Muscle layer of colon (tissue), 2 donors: ENCODE measurements at regions not wholly inside any gene's neighbourhood (a gene's known extent, or its start where the extent isn't known, plus 50 kb on each side); places are given as distances from the start of the nearest gene placed in this dataset.

Source experiments
- H3K27ac ChIP-seq: one replicate; pipeline ENCODE4 v1.7.0; 2013; ENCODE audit warnings: low read depth, mild to moderate bottlenecking, low read length, moderate library complexity
- H3K27me3 ChIP-seq, 2 donors: one replicate each; pipeline ENCODE4 v1.7.0; 2013; ENCODE audit warnings: low read length in 2 of 2, mild to moderate bottlenecking in 2 of 2; ENCODE audit not compliant: insufficient read depth in 2 of 2, control insufficient read depth in 1 of 2
- H3K36me3 ChIP-seq: one replicate; pipeline ENCODE4 v1.7.0; 2013; ENCODE audit warnings: mild to moderate bottlenecking, low read length; ENCODE audit not compliant: insufficient read depth
- H3K4me1 ChIP-seq: one replicate; pipeline ENCODE4 v1.7.0; 2013; ENCODE audit warnings: mild to moderate bottlenecking, low read length; ENCODE audit not compliant: insufficient read depth
- H3K4me3 ChIP-seq, 2 donors: one replicate each; pipeline ENCODE4 v1.7.0; 2013; ENCODE audit warnings: low read length in 2 of 2, low read depth in 1 of 2, mild to moderate bottlenecking in 1 of 2, moderate library complexity in 1 of 2
- H3K9ac ChIP-seq: one replicate; pipeline ENCODE4 v1.7.0; 2013; ENCODE audit warnings: low read length
- H3K9me3 ChIP-seq: one replicate; pipeline ENCODE4 v1.7.0; 2013; ENCODE audit warnings: mild to moderate bottlenecking, low read length
- donor health status: abdominal sarcoma.
- donor health status: Adenocarcinoma of cecum.

DNA sequence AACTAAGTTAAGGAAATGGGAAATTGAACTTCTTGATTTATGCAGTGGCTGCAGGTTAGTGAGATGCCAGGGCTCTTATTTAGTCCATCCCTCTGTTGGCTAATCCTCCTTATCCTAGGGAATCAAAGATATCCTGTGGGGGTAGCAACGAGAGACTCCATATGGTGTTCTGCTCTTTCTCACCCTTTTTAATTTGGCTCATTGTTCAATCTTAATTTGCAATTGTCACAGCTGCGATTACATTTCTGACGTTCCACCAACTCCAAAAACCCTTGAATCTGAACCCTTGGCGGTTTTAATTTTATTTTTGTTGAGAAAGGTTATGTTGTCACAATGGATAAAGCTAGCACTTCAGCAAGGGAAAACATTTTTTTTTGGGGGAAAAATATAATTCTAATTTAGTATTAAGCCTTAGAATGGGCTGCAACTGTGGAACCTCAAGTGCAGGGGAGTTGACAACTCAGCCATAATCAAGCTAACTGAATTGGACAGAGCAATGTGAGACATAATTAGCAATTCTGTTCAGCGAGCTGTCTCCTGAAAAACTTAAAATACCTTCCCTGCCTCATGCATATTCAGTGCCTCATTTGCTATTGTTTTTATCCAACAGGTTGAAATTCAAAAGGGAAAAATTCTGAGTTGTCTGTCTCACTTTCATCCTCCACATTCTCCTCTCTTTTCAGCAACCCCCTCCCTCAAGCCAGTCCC lies 91.3 kb downstream of the MAT2B start:
- no peaks in the 10 kb centered on the region for H3K27me3 ChIP-seq
- no peak overlapping the region for H3K9ac ChIP-seq
- H3K4me3 ChIP-seq = no peak overlapping the region
- no peak overlapping the region for H3K27ac ChIP-seq
- H3K9me3 ChIP-seq = no peaks in the 10 kb centered on the region
- H3K4me1 ChIP-seq = no peaks in the 10 kb centered on the region
- no peaks in the 10 kb centered on the region for H3K36me3 ChIP-seq

DNA sequence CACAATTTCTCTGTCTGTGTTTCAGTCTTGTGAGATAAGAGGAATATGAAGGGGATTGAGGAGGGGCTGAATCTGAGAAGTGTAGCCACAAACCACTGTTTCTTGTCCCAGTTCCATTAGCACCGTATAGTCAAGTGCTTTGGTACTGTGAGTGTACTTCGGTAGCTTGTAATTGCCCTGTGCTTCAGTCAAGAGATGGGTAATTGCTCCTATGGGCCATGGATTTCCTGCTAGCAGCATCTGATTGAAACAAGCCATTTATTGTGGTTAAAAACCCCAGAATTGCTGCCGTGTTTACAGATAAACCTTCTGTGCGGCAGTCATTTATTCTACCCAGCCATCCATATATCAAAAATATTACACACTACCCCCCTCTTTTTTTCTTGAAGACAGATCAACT lies 98.6 kb downstream of the MAT2B start:
- H3K27ac ChIP-seq = no peak overlapping the region
- no peak overlapping the region for H3K9ac ChIP-seq
- H3K4me3 ChIP-seq = no peak overlapping the region
- H3K9me3 ChIP-seq = no peaks in the 10 kb centered on the region
- H3K36me3 ChIP-seq = no peaks in the 10 kb centered on the region
- H3K27me3 ChIP-seq = no peaks in the 10 kb centered on the region
- H3K4me1 ChIP-seq = no peaks in the 10 kb centered on the region

DNA sequence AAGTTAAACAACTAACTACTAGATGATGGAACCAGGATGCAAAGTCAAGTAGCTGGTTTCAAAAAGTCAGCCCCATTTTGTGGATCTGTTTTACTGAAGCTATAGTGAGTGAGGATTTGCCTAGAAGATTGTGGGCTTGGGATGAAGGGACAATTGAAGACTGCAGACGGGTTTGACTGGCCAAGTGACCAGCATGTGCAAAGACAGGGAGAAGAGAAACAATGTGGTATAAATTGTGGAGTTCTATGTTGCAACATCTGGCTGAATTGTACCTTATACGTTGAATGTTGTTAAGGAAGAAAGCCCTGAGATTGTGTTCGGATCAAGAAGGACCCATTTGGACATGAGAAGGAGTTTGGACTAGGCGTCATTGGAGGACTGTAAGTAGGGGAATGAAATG lies 101.8 kb downstream of the MAT2B start:
- H3K27me3 ChIP-seq = no peaks in the 10 kb centered on the region
- no peaks in the 10 kb centered on the region for H3K36me3 ChIP-seq

DNA sequence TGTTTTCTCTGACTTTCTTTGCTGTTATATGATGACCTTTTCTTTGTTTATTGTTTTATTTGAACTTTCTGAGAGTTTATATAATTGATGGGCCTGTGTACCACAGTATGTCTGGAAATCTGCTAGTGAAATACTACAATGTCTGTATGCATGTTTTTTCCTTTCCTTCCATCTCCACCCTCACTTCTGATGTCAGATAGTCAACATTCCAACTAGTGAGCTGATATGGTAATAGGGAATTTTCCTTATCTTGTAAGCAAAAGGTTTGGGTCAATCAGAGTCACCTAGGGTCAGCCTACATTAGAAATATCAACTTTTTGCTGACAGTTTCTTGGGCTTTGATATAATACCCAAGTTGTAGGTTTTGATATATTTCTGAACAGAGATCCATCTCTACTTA lies 103.2 kb downstream of the MAT2B start:
- Histone ChIP-seq H3K36me3 (no peaks in the 10 kb centered on the region), H3K9ac (no peak overlapping the region), H3K27ac (no peak overlapping the region), H3K4me3 (no peak overlapping the region), H3K9me3 (no peaks in the 10 kb centered on the region), H3K4me1 (no peaks in the 10 kb centered on the region), H3K27me3 (no peaks in the 10 kb centered on the region)

More for the DNA sequence above, 101.8 kb downstream of the MAT2B start:
- Histone ChIP-seq H3K9me3 (no peaks in the 10 kb centered on the region), H3K4me3 (no peak overlapping the region), H3K4me1 (no peaks in the 10 kb centered on the region), H3K9ac (no peak overlapping the region), H3K27ac (no peak overlapping the region)

DNA sequence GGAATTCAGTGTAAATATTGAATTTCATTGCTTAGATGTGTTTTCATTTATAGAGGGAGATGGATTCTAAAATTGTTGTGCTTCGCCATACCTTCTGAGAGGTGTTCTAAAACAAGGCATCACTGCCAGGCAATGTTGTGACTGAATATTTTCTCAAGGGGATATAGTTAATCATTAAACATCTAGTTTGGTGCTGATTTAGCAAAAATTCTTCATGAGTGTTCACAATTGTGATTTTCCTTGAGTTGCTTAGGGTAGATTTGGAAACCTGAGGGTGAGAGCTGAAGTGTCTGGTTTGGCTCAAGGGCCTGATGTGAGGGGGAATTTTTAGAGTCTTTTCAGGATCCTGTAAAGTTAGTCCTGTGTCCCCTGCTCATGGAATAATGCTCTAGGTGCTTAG lies 104.5 kb downstream of the MAT2B start:
- H3K27me3 ChIP-seq = no peaks in the 10 kb centered on the region
- no peaks in the 10 kb centered on the region for H3K9me3 ChIP-seq
- no peak overlapping the region for H3K4me3 ChIP-seq
- no peak overlapping the region for H3K9ac ChIP-seq
- H3K36me3 ChIP-seq = no peaks in the 10 kb centered on the region
- H3K27ac ChIP-seq = no peak overlapping the region
- H3K4me1 ChIP-seq = no peaks in the 10 kb centered on the region

DNA sequence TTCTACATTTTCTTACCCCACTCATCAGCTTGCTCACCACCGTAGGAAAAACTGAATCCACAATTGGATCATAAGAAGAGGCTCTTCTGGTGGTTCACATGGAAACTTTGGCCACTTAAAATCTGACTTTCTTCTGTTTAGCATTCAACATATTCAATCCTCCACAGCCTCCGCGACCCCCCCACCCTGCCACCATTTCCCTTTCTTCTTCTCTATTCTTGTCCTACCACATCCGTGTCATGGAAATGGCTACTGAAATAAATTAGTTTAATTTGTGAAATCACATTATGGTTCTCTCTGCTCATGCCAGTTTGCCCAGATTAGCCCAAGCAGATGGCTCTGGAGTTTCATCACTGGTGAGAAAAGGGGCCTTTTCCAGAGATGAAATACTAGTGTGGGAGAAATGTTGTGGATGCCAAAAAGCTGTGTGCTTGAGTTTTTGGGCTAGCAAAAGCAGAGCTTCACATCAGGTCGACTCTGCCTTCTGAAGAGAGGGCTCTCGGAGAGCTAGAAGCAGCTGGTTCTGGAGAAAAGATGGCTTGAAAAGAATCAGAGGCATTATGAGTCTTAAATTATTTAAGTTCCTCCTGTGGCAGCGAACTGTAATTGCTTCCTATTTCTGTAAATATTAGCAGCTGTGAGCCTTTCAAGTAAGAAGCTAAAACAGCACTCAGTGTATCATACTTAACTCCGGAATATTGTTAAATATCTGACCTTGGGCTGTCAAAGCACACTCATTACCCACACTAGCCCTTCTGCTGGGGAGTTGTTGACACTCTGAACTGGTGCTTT lies 107.1 kb downstream of the MAT2B start:
- Histone ChIP-seq H3K9ac (no peak overlapping the region), H3K36me3 (no peaks in the 10 kb centered on the region), H3K4me3 (no peak overlapping the region), H3K27me3 (no peaks in the 10 kb centered on the region), H3K9me3 (no peaks in the 10 kb centered on the region), H3K27ac (no peak overlapping the region), H3K4me1 (no peaks in the 10 kb centered on the region)

DNA sequence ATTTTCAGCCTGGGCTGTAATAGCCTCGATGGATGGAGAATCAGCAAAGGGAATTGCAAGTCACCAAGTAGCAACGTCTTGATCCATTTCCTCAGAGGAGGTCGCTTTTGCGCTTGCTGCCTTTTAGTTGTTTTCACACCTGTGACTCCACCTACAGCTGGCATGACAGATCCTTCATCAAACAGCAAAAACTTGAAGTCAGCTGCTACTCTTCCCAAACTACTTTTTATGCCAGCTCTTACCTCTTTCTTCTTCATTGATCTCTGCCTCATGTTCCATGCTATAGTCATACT lies 107.7 kb downstream of the MAT2B start:
- Histone ChIP-seq H3K9ac (no peak overlapping the region), H3K4me3 (no peak overlapping the region), H3K27me3 (no peaks in the 10 kb centered on the region), H3K9me3 (no peaks in the 10 kb centered on the region), H3K36me3 (no peaks in the 10 kb centered on the region), H3K27ac (no peak overlapping the region), H3K4me1 (no peaks in the 10 kb centered on the region)

DNA sequence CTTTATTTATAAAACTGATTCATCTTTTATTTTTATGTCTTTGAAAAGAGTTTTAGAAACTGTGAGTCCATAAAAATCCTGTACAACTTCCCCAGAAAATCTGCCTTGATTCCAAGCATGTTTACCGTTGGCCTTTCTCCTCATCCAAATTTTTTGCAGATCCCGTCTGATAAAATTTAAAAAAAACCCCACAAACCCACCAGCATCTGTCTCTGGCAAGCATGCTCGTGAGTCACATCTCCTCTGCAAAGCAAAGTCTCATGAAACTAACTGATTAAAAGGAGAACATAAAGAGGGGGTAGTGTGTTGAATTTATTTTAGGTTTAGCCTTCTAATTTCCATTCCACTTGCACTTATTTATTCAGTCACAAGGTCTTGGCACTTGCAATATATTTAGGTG lies 109.4 kb downstream of the MAT2B start:
- Histone ChIP-seq H3K27me3 (no peaks in the 10 kb centered on the region), H3K27ac (no peak overlapping the region), H3K9ac (no peak overlapping the region), H3K36me3 (no peaks in the 10 kb centered on the region), H3K9me3 (no peaks in the 10 kb centered on the region), H3K4me1 (no peaks in the 10 kb centered on the region), H3K4me3 (no peak overlapping the region)

DNA sequence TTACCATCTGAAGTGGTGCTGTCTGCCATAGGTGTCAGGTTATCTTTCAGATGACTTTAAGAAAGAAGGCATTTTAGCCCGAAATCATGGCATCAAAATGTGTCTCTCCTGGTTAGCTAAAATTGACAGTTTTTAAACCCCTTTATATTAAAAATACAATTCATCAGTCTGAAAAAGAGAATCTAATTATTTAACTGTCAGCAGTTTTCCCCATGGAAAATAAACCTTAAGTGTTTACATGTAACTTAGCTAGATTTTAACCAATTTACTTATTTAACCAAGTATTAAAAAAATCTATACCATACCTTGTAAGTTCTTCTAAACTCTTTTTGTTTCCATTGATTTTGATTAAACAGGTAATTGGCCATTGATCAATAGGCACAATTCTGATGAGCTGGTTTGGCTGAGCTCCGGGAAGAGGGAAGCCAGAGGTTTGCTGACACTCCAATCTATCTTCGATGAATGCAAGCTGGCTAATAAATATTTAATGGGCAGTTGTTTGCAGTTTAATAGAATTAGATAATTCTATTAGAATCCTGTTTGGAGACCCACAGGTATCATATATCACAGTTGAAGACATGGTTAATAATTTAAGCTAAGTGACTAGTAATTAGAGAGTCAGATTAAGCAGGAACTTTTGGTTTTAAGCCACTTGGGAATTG lies 114.0 kb downstream of the MAT2B start:
- H3K9me3 ChIP-seq = no peaks in the 10 kb centered on the region
- H3K36me3 ChIP-seq = no peaks in the 10 kb centered on the region
- H3K27ac ChIP-seq = no peak overlapping the region
- no peaks in the 10 kb centered on the region for H3K27me3 ChIP-seq
- no peaks in the 10 kb centered on the region for H3K4me1 ChIP-seq
- H3K4me3 ChIP-seq = no peak overlapping the region
- H3K9ac ChIP-seq = no peak overlapping the region

DNA sequence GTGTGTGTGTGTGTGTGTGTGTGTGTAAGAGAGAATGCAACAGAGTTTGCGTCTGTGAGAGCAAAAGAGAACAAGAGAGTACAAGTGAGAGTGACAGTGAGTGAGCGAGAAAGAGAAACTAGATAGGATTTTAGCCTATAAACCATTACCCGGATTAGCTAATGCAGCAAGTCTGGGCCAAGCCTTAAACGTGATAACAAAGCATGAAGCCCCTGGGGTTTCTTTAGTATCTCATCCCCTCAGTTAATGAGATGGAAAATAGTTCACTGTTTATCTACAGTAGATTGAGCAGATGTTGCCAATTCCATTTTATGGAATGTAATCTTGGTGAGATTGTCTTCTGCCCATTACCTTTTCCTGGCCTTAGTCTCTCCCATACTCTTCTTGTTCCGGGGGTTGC lies 114.5 kb downstream of the MAT2B start:
- no peak overlapping the region for H3K9ac ChIP-seq
- H3K4me1 ChIP-seq = no peaks in the 10 kb centered on the region
- H3K27me3 ChIP-seq = no peaks in the 10 kb centered on the region
- H3K9me3 ChIP-seq = no peaks in the 10 kb centered on the region
- H3K27ac ChIP-seq = no peak overlapping the region
- no peaks in the 10 kb centered on the region for H3K36me3 ChIP-seq
- H3K4me3 ChIP-seq = no peak overlapping the region

DNA sequence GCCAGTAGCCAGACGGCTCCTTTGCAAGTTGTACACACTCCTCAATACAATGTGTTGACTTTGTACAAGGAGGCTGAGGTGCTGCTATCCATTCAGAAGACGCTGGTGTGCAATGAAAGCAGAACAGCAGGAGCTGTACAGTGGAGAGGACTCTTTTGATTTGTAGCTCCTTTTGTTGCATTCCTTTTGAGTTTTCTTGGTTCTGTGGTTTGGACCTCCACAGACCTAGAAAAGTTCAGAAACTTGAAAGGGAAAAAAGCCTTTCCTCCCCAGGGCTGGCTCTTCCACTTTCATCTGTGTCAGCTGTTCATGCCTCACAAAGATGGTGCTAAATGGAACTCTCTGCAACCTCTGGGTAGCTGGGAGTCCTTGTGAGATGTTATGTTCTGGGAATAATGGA lies 117.4 kb downstream of the MAT2B start:
- Histone ChIP-seq H3K4me1 (no peaks in the 10 kb centered on the region), H3K9me3 (no peaks in the 10 kb centered on the region), H3K27ac (no peak overlapping the region), H3K4me3 (no peak overlapping the region), H3K36me3 (no peaks in the 10 kb centered on the region), H3K27me3 (no peaks in the 10 kb centered on the region), H3K9ac (no peak overlapping the region)
